ENCODE measurements at regions not wholly inside any gene's neighbourhood (a gene's known extent, or its start where the extent isn't known, plus 50 kb on each side); places are given as distances from the start of the nearest gene placed in this dataset.

GRCh38 chr13:99046851-99047250 lies 69.0 kb upstream of the DOCK9 start:
- TF ChIP-seq POLR2A (IDR thresholded peaks at IDR 0.05; ENCODE audit: low read depth, low read length): no peak
- TF ChIP-seq USF2 (IDR thresholded peaks at IDR 0.05; ENCODE audit: low read depth, low read length): no peak
- no peak for TF ChIP-seq RAD21 (IDR thresholded peaks at IDR 0.05; ENCODE audit: low read length)
- TF ChIP-seq MXI1 (IDR thresholded peaks at IDR 0.05; ENCODE audit: borderline replicate concordance, low read depth, low read length): no peak
- no peak for TF ChIP-seq CTCF (conservative IDR thresholded peaks at IDR 0.05; ENCODE audit: low read depth, low read length)
- no peak for TF ChIP-seq RCOR1 (IDR thresholded peaks at IDR 0.05; ENCODE audit: insufficient replicate concordance, low read length)
- TF ChIP-seq CHD1 (IDR thresholded peaks at IDR 0.05; ENCODE audit: low read depth, low read length): no peak
- TF ChIP-seq FOS (IDR thresholded peaks at IDR 0.05; ENCODE audit: low read depth, low read length): no peak
- no peak for TF ChIP-seq MAFK (IDR thresholded peaks at IDR 0.05; ENCODE audit: low read depth, low read length)
